SK-N-SH (cell line): ENCODE measurements at regions not wholly inside any gene's neighbourhood (a gene's known extent, or its start where the extent isn't known, plus 50 kb on each side); places are given as distances from the start of the nearest gene placed in this dataset.

ENCODE experiments used
- CTCF ChIP-seq: fragments of 200-600 bp; sonication (generic); IDR thresholded peaks from 2 replicates; pipeline ENCODE4 v1.6.1; 2017; ENCODE audit warnings: antibody characterized with exemption, mild to moderate bottlenecking, moderate library complexity
- EZH2phosphoT487 ChIP-seq: fragments of 200-600 bp; sonication (generic); IDR thresholded peaks from 2 replicates; pipeline ENCODE4 v1.6.1; 2017; ENCODE audit warnings: low read depth, mixed run types, mild to moderate bottlenecking, antibody characterized with exemption, moderate library complexity, borderline replicate concordance
- MAX ChIP-seq: IDR thresholded peaks from 2 replicates; pipeline ENCODE4 v1.4.0; 2012; ENCODE audit warnings: low read depth
- MXI1 ChIP-seq: IDR thresholded peaks from 2 replicates; pipeline ENCODE4 v1.6.1; 2012; ENCODE audit warnings: mild to moderate bottlenecking, low read depth, low read length, improper control_type of control experiment
- SIN3A ChIP-seq: IDR thresholded peaks from 2 replicates; pipeline ENCODE4 v1.6.1; 2012; ENCODE audit warnings: low read depth, mild to moderate bottlenecking, low read length, moderate library complexity, borderline replicate concordance
- SMC3 ChIP-seq: IDR thresholded peaks from 2 replicates; pipeline ENCODE4 v1.6.1; 2012; ENCODE audit warnings: low read depth, low read length, improper control_type of control experiment
- YY1 ChIP-seq: IDR thresholded peaks from 2 replicates; pipeline ENCODE4 v1.4.0; 2012; ENCODE audit warnings: low read depth, mild to moderate bottlenecking

- TF ChIP-seq EZH2phosphoT487 (no peak), MXI1 (no peak), CTCF (no peak), YY1 (no peak), SIN3A (no peak), MAX (no peak), SMC3 (no peak)
Measured at GRCh38 chr5:40429258-40430100, 250.2 kb upstream of the PTGER4 start.
